Stimulated activated CD8-positive, alpha-beta memory T cell treated with anti-CD3 and anti-CD28 coated beads, Interleukin-7, amount 100 ng/mL, for 48 hours (primary cell): ENCODE measurements at regions not wholly inside any gene's neighbourhood (a gene's known extent, or its start where the extent isn't known, plus 50 kb on each side); places are given as distances from the start of the nearest gene placed in this dataset.
"Not testable (repeated sequence)": the region's sequence is repeated elsewhere in the genome, so short reads cannot be mapped to it uniquely, and the experiment has no call there.

Experiments used
- DNase-seq, 2 donors: peaks; one replicate each; pipeline ENCODE4 v3.0.0-alpha.2; 2020; ENCODE audit warnings: low read depth in 1 of 2; ENCODE audit errors: extremely low read depth in 1 of 2

DNA sequence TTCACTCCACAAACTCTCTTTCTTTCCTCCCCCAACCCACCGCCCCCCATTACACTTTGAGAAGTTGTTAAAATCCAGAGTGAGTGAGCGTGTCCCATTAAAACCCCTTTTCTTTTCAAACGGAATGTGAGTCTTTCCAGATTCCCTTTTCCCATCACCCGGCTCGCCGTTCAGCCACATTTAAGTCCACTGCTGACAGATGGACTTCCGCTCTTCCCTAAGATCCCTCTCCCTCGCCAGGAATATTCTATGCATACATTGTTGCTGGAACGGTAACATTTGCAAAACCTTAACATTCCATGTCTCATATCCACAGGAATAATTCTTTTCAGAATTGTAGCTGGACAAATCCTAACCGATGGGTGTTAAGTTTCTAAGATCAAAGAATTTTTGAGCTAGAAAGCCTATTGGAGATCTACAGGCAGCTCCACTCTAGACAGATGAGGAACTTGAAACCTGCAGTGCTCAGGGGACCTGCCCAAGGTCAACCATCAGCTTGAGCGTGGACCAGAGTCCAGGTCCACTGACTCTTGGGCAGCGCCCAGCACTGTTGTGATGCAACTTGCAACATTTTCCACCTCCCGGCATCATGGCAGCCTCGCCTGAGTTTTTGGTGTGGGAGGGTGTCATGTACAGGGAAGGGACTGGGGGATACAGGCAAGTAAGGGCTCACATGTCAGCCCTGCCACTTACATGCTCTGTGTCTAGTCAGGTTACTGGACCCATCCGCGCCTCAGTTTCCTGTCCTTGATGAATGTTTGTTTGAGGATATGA, 500.1 kb downstream of the CCDC171 start:
- DNase-seq = no peak

DNA sequence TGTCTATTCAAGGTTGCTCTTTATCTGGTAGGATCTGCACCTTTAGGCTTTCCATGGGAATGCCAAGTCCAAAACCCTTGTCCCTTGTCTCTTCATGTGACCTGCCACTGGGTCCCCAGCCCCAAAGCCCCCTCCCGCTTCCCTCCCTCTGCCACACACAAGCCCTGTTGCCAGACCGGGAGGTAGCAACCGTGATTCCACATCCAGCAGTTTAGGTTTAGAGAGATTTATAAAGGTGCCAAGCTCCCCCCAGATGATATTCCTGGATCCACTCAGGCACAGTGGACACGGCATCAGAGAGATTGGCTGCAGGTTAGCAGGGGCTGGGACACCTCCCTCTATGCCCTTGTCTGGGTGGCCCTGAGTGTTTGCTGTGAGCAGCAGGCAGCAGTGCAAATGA, 504.7 kb downstream of the CCDC171 start:
- DNase-seq = no peak

DNA sequence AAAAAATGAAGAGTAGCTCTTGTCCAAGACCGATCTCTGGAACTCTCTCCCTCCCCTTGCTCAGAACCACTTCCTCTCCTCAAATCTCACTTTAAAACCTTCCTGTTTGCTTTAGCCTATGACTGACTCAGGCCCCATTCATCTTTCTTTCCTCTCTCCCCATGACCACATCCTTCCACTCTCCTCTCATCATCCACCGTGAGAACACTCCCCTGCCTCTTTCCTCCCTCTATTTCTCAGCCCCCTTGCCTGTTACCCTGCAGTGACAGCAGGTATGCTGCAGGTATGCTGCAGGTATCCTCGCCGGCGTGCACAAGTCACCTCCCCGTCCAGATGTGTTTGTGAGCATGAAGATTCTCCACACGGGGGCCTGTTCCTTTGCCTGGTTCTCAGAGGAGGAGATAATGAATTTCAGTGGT, 505.3 kb downstream of the CCDC171 start:
- DNase-seq = no peak

DNA sequence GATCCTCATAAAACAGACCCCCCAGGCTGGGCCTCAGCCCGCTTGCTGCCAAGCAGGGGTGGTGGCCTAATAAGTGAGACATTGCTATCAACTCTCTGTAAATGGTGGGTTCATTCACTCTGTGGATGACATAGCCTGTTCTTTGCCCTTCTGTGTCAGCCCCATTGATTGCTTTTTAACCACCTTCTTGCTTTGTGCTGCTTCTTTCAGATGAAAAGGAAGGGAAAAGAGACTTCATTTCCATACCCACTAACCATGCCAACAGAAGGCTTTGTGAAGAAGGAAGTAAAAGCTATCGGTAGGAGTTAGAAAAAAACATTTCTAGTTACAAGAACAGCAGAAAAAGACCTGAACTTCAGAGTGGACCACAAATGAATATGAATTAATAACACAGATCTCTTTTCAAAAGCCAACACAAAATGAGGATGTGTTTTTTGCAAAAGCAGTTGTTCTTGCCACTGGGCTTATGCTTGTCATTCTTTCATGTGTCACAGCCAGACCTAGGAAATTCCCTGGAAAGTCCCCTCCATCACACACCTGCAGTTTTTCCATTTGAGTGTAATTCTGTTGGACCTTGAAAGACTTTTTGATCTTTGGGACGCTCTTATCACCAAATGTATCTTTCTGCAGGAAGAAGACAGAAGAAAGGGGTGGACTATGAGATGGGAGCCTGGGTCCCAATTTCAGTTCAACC, 507.7 kb downstream of the CCDC171 start:
- DNase-seq = no peak

DNA sequence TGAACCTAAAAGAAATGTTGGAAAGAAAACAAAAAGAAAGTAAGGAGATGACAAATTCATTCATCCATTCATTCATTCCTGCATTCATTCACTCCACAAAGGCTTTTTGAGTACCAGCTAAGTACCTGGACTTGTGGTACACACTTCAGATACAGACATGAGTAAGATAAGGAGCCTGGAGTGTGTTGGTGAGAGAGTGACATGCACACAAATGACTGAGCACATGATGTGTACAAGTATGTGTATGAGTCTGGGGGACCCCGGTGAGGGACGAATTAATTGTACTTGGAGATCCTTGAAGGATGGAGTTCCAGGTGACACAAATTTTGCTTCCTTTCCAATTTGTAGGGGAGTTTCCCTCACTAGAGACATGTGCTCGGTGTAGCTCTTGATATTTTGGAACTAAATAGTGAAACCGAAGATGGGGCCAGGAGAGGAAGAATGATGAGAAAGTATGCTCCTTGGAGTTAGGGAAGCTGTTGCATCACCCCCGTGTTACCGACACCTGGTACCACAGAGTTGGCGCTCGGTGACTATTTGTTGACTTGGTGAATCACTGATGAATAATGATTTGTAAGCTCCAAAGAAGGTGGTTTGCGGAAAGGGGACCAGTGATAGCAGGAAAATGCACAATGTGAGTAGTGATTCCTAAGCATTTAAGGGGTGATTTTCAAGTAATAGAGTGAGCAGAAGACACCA, 509.8 kb downstream of the CCDC171 start:
- DNase-seq = no peak

DNA sequence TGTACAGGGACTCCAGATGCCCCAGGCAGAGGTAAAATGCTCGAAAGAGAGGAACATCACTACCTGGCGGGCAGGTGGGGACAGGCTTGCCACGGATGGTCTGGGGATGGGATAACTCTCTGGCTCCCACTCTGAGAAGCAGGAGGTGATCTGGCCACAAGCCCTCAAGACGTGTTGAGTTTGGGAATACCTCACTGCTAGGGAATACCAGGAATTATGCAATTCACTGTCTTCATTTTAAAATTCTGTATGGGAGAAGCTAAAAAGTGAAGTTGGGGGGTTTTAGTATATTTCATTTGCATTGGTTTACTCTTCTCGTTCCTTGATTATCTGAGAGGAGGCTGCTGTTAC, 510.4 kb downstream of the CCDC171 start:
- DNase-seq = no peak

DNA sequence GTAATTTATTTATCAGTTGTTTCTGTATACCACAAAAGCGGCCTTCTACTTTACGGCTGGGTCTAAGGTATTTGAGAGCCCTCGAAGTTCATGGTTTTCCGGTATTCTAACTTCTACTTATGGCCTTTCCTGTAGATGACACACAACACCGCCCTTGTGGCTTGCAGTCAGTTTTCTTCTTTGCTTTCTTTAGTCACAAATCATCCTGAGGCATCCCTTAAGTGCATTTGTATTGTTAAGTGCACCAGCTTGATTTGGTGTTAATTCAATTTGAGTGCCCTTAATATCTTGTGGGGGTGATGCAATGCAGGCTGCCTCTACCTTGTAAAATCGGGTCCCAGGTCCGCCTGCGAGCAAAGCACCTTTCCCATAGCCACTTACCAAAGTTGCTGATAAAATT, 511.9 kb downstream of the CCDC171 start:
- DNase-seq = no peak

DNA sequence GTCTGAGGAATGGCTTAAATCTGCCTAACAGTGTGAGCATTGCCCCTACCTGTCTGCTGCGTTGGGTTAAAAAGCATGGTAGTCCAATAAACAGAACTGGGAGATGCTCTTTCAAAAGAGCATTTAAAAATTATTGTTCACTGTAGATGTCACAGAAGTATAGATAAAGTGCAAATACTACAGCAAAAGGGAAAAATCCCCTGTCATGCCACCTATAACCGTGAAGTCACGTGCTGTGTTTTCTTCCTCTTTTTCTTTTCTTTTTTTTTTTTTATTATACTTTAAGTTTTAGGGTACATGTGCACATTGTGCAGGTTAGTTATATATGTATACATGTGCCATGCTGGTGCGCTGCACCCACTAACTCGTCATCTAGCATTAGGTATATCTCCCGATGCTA, 513.4 kb downstream of the CCDC171 start:
- DNase-seq = not testable (repeated sequence)

DNA sequence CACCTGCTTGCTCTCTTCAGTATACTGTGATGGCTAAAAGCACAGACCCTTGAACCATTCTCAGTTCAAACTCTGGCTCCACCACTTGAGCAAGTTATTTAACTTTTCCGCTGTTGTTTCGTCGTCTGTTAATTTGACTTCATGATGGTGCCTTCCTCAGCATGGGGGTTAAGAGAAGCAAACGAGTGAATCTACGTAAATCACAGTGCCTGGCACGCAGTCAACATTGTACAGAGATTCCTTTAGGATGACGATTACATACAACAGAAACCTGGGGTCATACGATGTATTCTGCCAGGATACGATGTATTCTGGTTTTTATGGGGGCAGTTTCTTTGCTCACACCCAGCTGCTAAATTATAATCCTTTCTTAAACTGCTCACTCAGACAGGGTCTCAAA, 515.6 kb downstream of the CCDC171 start:
- DNase-seq = no peak

DNA sequence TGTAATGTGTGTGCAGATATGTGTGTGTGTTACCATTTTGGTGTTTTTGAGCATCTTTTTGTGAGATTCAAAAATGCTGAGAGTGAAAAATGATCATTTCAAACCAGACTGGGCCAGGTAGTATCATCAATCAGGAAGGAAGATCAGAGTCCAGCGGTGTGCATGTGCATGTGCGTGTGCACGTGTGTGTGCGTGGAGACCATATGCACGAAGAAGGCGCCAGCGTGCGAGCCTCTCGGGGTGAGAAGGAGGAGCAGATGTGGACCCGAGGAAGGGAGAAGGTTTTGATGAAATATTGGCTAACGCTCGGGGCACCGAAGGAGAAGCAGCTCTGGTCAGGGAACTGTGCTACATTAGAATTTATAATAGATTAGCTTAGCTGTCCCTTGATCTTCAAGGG, 516.4 kb downstream of the CCDC171 start:
- no peak for DNase-seq

DNA sequence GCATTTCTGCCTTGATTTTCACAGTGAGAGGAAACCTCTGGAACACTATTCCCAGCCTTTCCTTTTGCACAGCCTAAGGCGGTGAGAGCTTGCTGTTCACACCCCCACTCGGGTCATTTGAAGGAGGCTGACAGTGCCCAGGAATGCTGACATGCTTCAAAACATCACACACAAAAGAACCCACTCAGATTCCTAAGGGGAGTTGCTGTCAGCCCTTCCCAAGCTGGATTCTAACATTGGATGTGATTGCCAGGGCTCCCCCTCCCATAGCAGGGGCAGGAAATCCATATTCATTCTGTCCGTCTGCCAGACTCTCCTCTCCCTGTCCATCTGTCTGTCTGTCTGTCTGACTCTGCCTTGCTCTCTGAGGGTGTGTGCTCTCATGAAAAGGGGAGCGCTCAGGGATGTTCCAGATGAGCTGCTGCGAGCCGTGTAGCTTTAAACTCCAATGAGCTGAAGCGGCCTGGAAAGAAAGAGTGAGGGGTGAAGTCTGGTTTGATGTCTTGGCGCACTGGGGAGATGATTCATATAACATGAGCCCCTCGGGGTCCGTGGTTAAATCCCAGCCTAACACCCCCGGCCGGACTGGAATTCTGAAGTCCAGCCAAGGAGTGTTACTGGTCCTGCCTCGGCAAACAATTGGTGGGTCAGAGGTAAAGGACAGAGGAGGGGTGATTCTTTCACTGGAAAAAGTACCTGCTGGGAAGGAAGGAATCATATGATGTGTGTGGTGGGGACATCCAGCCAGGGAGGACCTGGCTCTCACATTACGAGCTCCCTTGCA, 517.0 kb downstream of the CCDC171 start:
- no peak for DNase-seq

DNA sequence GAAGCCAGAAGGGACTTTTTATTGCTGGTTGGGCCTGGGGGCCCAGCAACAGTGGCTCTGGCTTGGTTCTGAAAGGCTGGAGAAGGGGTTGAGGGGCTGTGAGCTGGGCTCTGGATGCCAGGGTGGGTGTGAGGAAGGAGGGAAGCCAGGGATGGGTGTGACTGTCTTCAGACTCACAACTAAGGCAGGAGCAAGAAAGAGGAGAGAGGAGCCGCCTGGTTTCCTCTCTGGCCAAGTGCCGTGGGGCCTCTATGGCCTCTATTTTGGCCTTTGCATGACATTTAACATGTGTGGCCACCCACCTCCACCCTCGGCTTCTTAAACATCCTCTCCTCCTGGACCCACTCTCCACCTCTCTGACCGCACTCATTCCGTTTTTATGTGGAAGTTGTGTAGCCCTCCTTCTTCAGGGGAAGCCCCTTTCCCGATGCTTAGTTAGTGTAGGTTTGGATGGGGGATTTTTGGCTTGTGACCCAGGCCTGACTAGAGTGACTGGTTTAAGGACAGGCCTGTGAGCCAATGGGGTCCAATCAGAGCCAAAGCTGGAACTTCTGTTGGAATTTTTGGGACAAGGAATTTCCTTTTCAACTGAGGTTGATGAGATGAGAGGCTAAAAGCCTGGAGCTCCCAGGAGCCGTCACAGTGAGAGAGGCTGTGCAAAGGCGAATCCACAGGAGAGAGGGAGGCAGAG, 517.8 kb downstream of the CCDC171 start:
- no peak for DNase-seq

DNA sequence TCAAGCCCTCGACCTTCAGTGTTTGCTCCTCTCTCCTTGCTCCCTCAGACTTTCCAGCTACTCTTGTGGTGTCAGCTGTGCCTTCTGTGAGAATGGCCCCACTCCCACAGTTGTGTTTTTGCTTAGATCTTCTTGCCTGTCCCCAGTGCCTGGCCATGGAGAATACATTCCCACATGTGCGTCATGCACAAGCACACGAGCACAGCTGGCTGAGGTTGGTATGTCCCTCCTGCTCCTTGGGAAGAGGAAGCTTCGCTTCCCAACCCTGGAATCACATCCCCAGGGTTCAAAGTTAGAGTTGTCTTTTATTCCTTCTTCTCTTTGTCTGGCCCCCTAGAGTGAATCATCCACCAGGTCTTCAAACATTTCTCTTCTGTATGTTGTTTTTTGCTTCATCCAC, 518.6 kb downstream of the CCDC171 start:
- no peak for DNase-seq

DNA sequence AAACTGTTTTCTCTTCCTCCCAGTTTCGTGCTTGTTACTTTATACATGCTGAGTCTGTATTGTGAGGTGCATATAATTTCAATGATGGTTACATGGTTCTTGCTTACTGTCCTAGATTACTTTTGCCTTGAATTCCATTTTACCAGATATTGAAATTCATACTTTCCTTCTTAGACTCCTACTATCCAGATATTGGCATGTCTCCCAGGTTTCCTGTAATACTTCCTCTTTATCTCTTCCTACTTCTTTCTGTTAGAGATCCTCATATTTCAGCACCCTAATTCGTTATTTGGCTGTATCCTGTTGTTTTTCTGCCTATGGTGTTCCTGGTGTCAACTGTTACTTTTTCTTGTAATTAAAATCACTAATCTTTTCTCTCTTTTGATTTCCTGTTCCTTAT, 522.1 kb downstream of the CCDC171 start:
- no peak for DNase-seq

DNA sequence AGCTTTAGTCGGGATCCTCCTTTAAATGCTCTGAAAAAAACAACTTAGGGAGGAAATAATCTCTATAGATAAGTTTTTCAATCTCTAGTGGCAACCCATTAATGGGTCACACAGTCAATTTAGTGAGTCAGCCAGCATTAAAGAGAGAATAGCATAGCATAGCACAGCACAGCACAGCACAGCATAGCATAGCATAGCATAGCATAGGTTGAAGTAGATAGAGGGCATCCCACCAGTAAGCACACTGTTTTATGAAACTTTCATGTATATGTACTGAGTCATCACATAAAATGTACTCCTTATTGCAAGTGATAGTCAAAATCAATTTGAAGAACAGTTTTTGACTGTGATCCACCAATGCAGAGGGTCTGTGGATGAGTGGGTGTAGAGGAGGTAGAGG, 522.9 kb downstream of the CCDC171 start:
- no peak for DNase-seq

DNA sequence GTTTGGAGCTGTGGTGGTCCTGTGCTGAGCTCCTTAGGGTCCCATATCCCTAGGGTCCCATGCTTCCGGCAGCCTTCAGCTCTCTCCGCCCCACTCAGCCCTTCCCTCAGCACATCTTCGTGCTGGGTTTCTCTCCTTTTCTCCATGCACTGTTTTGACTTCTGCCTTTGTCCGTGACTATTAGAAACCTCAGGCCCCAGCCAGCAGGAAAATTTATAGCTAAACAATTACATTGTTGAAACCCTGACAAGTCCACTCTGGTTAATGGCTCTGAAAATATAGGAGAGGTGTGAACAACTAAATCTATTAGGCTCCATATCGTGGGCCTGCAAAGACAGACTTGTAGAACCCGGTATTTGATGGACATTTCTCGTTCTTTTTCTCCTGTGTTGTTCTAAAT, 523.7 kb downstream of the CCDC171 start:
- no peak for DNase-seq

DNA sequence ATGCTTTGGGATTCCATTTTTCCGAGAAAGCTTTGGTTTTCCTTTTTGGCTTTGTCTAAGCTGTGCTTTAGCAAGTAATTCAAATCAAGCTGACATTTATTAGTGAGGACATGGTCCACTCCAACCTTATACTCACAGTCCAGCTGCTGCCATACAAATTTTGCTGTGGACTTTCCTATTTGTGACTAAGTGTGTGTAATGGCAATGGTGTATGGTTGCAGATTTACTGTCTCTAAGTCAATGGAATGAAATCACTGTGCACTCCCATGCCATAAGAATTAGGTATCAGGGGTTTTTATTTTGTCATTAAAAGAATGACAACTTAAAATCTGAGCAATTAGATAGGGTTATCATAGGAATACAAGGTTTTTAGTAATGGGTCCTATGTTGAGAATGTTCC, 530.0 kb downstream of the CCDC171 start:
- DNase-seq = no peak

DNA sequence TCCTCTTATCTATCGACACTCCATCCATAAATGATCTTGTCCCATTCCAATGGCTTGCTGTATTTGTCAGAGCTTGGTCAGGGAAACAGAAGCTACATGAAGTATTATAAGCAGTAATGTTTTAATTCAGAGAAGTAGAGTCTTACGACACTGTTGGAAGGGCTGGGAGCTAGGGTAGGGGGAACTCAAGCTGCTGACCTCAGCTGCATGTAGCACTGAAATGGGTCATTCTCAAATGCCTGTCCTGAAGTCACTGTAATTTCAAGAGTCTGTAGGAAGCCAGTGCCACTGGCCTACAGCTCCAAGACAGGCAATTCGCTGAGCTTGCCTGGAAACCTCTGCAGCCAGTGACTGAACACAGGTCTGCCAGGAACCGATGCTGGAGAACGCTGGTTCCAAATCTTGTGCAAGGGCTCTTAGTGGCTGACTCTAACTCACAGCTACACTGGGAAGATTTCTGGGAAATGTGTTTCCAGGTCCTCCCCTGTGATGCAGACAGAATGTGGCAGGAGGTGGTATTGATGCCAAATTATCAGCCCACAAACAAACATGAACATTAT, 532.4 kb downstream of the CCDC171 start:
- DNase-seq = no peak

DNA sequence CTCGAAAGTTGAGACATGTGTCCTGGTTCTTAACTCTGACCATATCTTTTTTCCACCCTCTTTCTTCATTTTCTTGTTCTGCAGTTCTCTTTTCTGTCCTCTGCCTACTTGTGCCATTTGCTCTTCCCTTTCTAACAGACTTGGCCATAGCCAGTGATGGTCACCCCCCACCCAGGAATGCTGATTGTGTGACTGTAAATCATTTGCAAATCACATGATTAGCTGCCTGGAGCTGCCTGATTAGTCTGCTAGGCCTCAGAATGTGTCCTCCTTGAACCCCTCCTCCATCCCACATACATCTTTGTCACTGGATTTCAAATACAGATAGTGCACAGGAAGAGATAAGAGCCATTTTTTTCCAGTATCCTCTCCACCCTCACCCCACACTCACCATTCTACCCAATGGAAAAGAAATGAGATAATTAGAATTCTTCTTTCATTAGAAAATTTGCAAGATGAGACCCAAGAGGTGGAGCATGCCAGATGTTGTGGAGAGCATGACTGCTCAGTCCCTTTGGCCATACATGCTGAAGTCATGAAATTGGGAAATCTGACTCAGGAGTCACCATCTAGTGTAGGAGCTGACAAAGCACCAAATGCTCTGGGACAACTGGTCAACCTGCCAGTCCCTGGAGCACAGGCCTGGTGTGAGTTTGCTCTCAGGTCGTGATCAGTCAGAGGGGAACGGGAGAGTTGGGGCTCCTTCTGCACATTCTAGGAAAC, 538.2 kb downstream of the CCDC171 start:
- no peak for DNase-seq
